IMR-90 (cell line): ENCODE measurements at regions not wholly inside any gene's neighbourhood (a gene's known extent, or its start where the extent isn't known, plus 50 kb on each side); places are given as distances from the start of the nearest gene placed in this dataset.

ENCODE experiments used
- ATAC-seq: fragments of 200-7000 bp; cut with Tn5 transposase; 2 replicates; pipeline ENCODE4 v1.9.1; 2020; ENCODE audit warnings: low read depth, mild to moderate bottlenecking, moderate library complexity
- BruUV-seq: library from RNA; stranded (reverse); fragments of 400-500 nt; replicated peaks from 2 replicates; lab custom pipeline; 2021; lab: Mats Ljungman, UMichigan
- CTCF ChIA-PET: fragments of 300-600 bp; formaldehyde crosslinking; extraction: SDS; loops from one replicate; lab custom pipeline; 2021; ENCODE audit warnings: antibody characterized with exemption; lab: Yijun Ruan, JAX
- POLR2A ChIA-PET: fragments of 300-600 bp; sonication (Branson Sonifier 250); formaldehyde crosslinking; loops from one replicate; lab custom pipeline; 2022; ENCODE audit warnings: antibody characterized with exemption; ENCODE audit not compliant: unreplicated experiment; lab: Charles Lee
- DNase-seq: peaks from one replicate; pipeline ENCODE4 v3.0.0; 2013
- H2AFZ ChIP-seq: replicated peaks from 2 replicates; pipeline ENCODE3; 2013; ENCODE audit warnings: low read length, mild to moderate bottlenecking; ENCODE audit not compliant: poor library complexity
- H2AK5ac ChIP-seq: 2 replicates; pipeline ENCODE4 v1.6.1; 2013; ENCODE audit warnings: low read depth, low read length, inconsistent platforms
- H2AK9ac ChIP-seq: replicated peaks from 2 replicates; pipeline ENCODE3; 2013; ENCODE audit warnings: mild to moderate bottlenecking, low read depth, low read length, moderate library complexity; ENCODE audit not compliant: poor library complexity
- H2BK120ac ChIP-seq: 2 replicates; pipeline ENCODE4 v1.6.1; 2013; ENCODE audit warnings: low read depth, low read length, inconsistent platforms
- H2BK15ac ChIP-seq: 3 replicates; pipeline ENCODE4 v1.6.1; 2013; ENCODE audit warnings: low read depth, low read length, inconsistent platforms
- H2BK20ac ChIP-seq: 2 replicates; pipeline ENCODE4 v1.6.1; 2013; ENCODE audit warnings: low read depth, mild to moderate bottlenecking, inconsistent platforms, low read length, moderate library complexity
- H2BK5ac ChIP-seq: 2 replicates; pipeline ENCODE4 v1.6.1; 2013; ENCODE audit warnings: mild to moderate bottlenecking, low read depth, low read length, inconsistent platforms; ENCODE audit not compliant: poor library complexity, severe bottlenecking
- H3K14ac ChIP-seq: replicated peaks from 2 replicates; pipeline ENCODE4 v1.6.1; 2013; ENCODE audit warnings: low read depth, low read length, inconsistent platforms
- H3K18ac ChIP-seq: 2 replicates; pipeline ENCODE4 v1.6.1; 2013; ENCODE audit warnings: low read depth, low read length, control low read depth
- H3K23ac ChIP-seq: 2 replicates; pipeline ENCODE4 v1.6.1; 2013; ENCODE audit warnings: low read depth, low read length, inconsistent platforms
- H3K27ac ChIP-seq: 2 replicates; pipeline ENCODE4 v1.5.1; 2013; ENCODE audit warnings: mild to moderate bottlenecking, control low read depth, low read length; ENCODE audit not compliant: insufficient read depth
- H3K27me3 ChIP-seq: 2 replicates; pipeline ENCODE4 v1.6.1; 2013; ENCODE audit warnings: low read length; ENCODE audit not compliant: control insufficient read depth, insufficient read depth
- H3K36me3 ChIP-seq: 2 replicates; pipeline ENCODE4 v1.6.1; 2013; ENCODE audit warnings: low read length, mixed read lengths; ENCODE audit not compliant: control insufficient read depth, insufficient read depth
- H3K4ac ChIP-seq: 2 replicates; pipeline ENCODE4 v1.6.1; 2013; ENCODE audit warnings: low read depth, low read length, inconsistent platforms
- H3K4me1 ChIP-seq: 2 replicates; pipeline ENCODE4 v1.6.1; 2013; ENCODE audit warnings: low read length, mixed read lengths; ENCODE audit not compliant: control insufficient read depth, insufficient read depth
- H3K4me2 ChIP-seq: 2 replicates; pipeline ENCODE4 v1.6.1; 2013; ENCODE audit warnings: low read depth, mild to moderate bottlenecking, control low read depth, low read length, moderate library complexity
- H3K4me3 ChIP-seq: 2 replicates; pipeline ENCODE4 v1.5.1; 2013; ENCODE audit warnings: low read depth, mild to moderate bottlenecking, control low read depth, low read length, moderate library complexity; ENCODE audit not compliant: insufficient read depth
- H3K56ac ChIP-seq: 2 replicates; pipeline ENCODE4 v1.6.1; 2013; ENCODE audit warnings: low read length, inconsistent platforms; ENCODE audit not compliant: insufficient read depth; ENCODE audit errors: extremely low read depth
- H3K79me1 ChIP-seq, 2 experiments: 2 replicates each; pipeline ENCODE4 v1.6.1; 2013; ENCODE audit warnings: low read length in 2 of 2, inconsistent platforms in 1 of 2, low read depth in 1 of 2
- H3K9ac ChIP-seq: 2 replicates; pipeline ENCODE4 v1.6.1; 2013; ENCODE audit warnings: low read depth, low read length, control low read depth
- H3K9me1 ChIP-seq: 2 replicates; pipeline ENCODE4 v1.6.1; 2013; ENCODE audit warnings: low read length, inconsistent platforms; ENCODE audit not compliant: insufficient read depth
- H3K9me3 ChIP-seq: 2 replicates; pipeline ENCODE4 v1.6.1; 2013; ENCODE audit warnings: low read length; ENCODE audit not compliant: control insufficient read depth, insufficient read depth
- H4K20me1 ChIP-seq: 2 replicates; pipeline ENCODE4 v1.6.1; 2013; ENCODE audit warnings: low read length, inconsistent platforms; ENCODE audit not compliant: insufficient read depth
- H4K5ac ChIP-seq: 2 replicates; pipeline ENCODE4 v1.6.1; 2013; ENCODE audit warnings: mild to moderate bottlenecking, low read depth, low read length, control low read depth
- H4K8ac ChIP-seq, 2 experiments: 2 replicates each; pipeline ENCODE4 v1.6.1; 2013; ENCODE audit warnings: low read depth in 2 of 2, low read length in 2 of 2, control low read depth in 1 of 2, inconsistent platforms in 1 of 2
- H4K91ac ChIP-seq: 2 replicates; pipeline ENCODE4 v1.6.1; 2013; ENCODE audit warnings: low read depth, low read length, inconsistent platforms; ENCODE audit not compliant: insufficient read depth
- BHLHE40 ChIP-seq: fragments of 150-350 bp; IDR thresholded peaks from 2 replicates; pipeline ENCODE4 v1.6.1; 2016; ENCODE audit warnings: mild to moderate bottlenecking, low read depth, low read length
- CEBPB ChIP-seq: IDR thresholded peaks from 2 replicates; pipeline ENCODE4 v1.6.1; 2012; ENCODE audit warnings: low read depth, low read length, improper control_type of control experiment
- CHD1 ChIP-seq: IDR thresholded peaks from 2 replicates; pipeline ENCODE4 v1.6.1; 2012; ENCODE audit warnings: low read depth, low read length, improper control_type of control experiment
- CTCF ChIP-seq: conservative IDR thresholded peaks from 2 replicates; pipeline ENCODE4 v1.5.1; 2012; ENCODE audit warnings: mild to moderate bottlenecking, low read depth, low read length, improper control_type of control experiment
- FOS ChIP-seq: fragments of 150-350 bp; IDR thresholded peaks from 2 replicates; pipeline ENCODE4 v1.6.1; 2016; ENCODE audit warnings: low read depth, low read length
- MAFK ChIP-seq: IDR thresholded peaks from 2 replicates; pipeline ENCODE4 v1.6.1; 2012; ENCODE audit warnings: low read depth, low read length, improper control_type of control experiment
- MAZ ChIP-seq: IDR thresholded peaks from 2 replicates; pipeline ENCODE4 v1.6.1; 2012; ENCODE audit warnings: low read depth, mild to moderate bottlenecking, low read length, improper control_type of control experiment, moderate library complexity, borderline replicate concordance
- MXI1 ChIP-seq: IDR thresholded peaks from 2 replicates; pipeline ENCODE4 v1.6.1; 2012; ENCODE audit warnings: low read depth, mild to moderate bottlenecking, low read length, moderate library complexity, borderline replicate concordance
- NFE2L2 ChIP-seq: fragments of 150-350 bp; IDR thresholded peaks from 2 replicates; pipeline ENCODE4 v1.6.1; 2016; ENCODE audit warnings: low read depth, mild to moderate bottlenecking, low read length
- POLR2A ChIP-seq: IDR thresholded peaks from 2 replicates; pipeline ENCODE4 v1.6.1; 2012; ENCODE audit warnings: mild to moderate bottlenecking, low read depth, low read length
- RAD21 ChIP-seq: IDR thresholded peaks from 2 replicates; pipeline ENCODE4 v1.6.1; 2012; ENCODE audit warnings: low read length, improper control_type of control experiment
- RCOR1 ChIP-seq: IDR thresholded peaks from 2 replicates; pipeline ENCODE4 v1.6.1; 2012; ENCODE audit warnings: mild to moderate bottlenecking, low read length, improper control_type of control experiment; ENCODE audit not compliant: insufficient replicate concordance
- RFX5 ChIP-seq: IDR thresholded peaks from 2 replicates; pipeline ENCODE4 v1.8.0; 2012; ENCODE audit warnings: low read depth, mild to moderate bottlenecking, low read length, moderate library complexity
- SMC3 ChIP-seq: fragments of 150-350 bp; IDR thresholded peaks from 2 replicates; pipeline ENCODE4 v1.6.1; 2016; ENCODE audit warnings: low read depth, mild to moderate bottlenecking, antibody characterized with exemption, low read length, moderate library complexity
- USF2 ChIP-seq: fragments of 150-350 bp; IDR thresholded peaks from 2 replicates; pipeline ENCODE4 v1.6.1; 2017; ENCODE audit warnings: mild to moderate bottlenecking, antibody characterized with exemption, low read length, low read depth
- WGBS, 2 experiments: methylation state at CpG; one replicate each; pipeline versions ENCODE4 v1.1.5 to v1.1.7; 2013; ENCODE audit warnings: missing lambda C conversion rate in 2 of 2; ENCODE audit not compliant: insufficient read length in 1 of 2; ENCODE audit errors: extremely low coverage in 2 of 2; 5-methylcytosine and 5-hydroxymethylcytosine counted together
- dilution Hi-C: fragments of 300-500 bp; cut with HindIII; formaldehyde crosslinking; loops from one replicate; pipeline ENCODE4 v1.14.3; 2018; ENCODE audit warnings: low sequenced_read_pairs; ENCODE audit not compliant: unreplicated experiment
- in situ Hi-C: fragments of 300-500 bp; cut with MboI; formaldehyde crosslinking; loops from 3 replicates; pipeline ENCODE4 v1.14.3; 2019; ENCODE audit warnings: low sequenced_read_pairs, inconsistent platforms, mixed read lengths
- intact Hi-C: fragments of 100-400 bp; cut with micrococcal nuclease; formaldehyde crosslinking; loops from 2 replicates; pipeline ENCODE4 v1.10.0; 2022
- TF ChIP-seq, protein P1 (sequence below): fragments of 150-350 bp; IDR thresholded peaks from 2 replicates; pipeline ENCODE4 v1.6.1; 2016; ENCODE audit warnings: low read depth, mild to moderate bottlenecking, low read length, moderate library complexity, borderline replicate concordance

DNA sequence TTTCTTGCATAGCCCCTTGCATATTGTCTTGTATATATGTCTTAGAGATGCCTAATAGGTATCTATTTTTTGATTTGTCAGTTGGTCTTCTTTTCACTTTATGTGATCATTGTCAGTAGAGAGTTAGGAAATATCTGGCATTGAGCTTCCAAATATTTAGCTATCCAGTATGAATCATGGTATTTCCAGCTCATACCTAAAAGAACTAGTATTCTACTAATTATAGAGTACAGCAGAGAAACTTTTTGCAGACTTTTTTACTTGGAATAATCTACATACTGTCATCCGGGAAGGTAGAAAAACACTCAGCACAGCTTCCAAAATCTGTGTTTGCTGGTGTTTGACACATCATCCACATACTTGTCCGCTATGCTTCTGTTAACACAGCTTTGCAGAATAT is 156.4 kb upstream of the HTR1E start:
- dilution Hi-C loops = no loop called here

More for the DNA sequence above, 156.4 kb upstream of the HTR1E start:
- POLR2A ChIA-PET = no interaction called here
- Histone ChIP-seq H2BK5ac (no peak overlapping the region), H3K56ac (no peak overlapping the region), H2BK120ac (no peak overlapping the region), H3K27ac (no peak overlapping the region), H4K8ac (no peak overlapping the region), H3K4me1 (no peaks in the 10 kb centered on the region), H3K23ac (no peak overlapping the region), H3K79me1 (no peaks in the 10 kb centered on the region), H3K18ac (no peak overlapping the region), H3K27me3 (no peaks in the 10 kb centered on the region), H4K5ac (no peak overlapping the region), H2AK5ac (no peak overlapping the region), H3K9me3 (peaks cover 2% of the 10 kb centered on the region; the same call in 1 of the 2 replicates), H3K4me3 (no peak overlapping the region), H2BK20ac (no peak overlapping the region), H3K36me3 (no peaks in the 10 kb centered on the region), H4K91ac (no peak overlapping the region), H4K20me1 (no peaks in the 10 kb centered on the region), H3K4ac (no peak overlapping the region), H2AFZ (no peak overlapping the region), H3K14ac (no peak overlapping the region), H2BK15ac (no peak overlapping the region), H3K9ac (no peak overlapping the region), H3K4me2 (no peak overlapping the region), H3K9me1 (no peaks in the 10 kb centered on the region), H2AK9ac (no peak overlapping the region)
- intact Hi-C loops = no loop called here
- ATAC-seq (no peak), DNase-seq (no peak)
- in situ Hi-C loops = no loop called here
- CTCF ChIA-PET = no interaction called here
- WGBS, 2 experiments = no CpG with 5 or more reads among the region's 2 CpGs
- TF ChIP-seq MAFK (no peak), FOS (no peak), MAZ (no peak), RFX5 (no peak), RAD21 (no peak), BHLHE40 (no peak), USF2 (no peak), CEBPB (no peak), SMC3 (no peak), MXI1 (no peak), CHD1 (no peak), RCOR1 (no peak), POLR2A (no peak), NFE2L2 (no peak), CTCF (no peak)
- TF ChIP-seq, protein P1, sequence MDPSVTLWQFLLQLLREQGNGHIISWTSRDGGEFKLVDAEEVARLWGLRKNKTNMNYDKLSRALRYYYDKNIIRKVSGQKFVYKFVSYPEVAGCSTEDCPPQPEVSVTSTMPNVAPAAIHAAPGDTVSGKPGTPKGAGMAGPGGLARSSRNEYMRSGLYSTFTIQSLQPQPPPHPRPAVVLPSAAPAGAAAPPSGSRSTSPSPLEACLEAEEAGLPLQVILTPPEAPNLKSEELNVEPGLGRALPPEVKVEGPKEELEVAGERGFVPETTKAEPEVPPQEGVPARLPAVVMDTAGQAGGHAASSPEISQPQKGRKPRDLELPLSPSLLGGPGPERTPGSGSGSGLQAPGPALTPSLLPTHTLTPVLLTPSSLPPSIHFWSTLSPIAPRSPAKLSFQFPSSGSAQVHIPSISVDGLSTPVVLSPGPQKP = no peak
- no TSS peak for BruUV-seq
